ENCODE measurements at regions not wholly inside any gene's neighbourhood (a gene's known extent, or its start where the extent isn't known, plus 50 kb on each side); places are given as distances from the start of the nearest gene placed in this dataset.

DNA sequence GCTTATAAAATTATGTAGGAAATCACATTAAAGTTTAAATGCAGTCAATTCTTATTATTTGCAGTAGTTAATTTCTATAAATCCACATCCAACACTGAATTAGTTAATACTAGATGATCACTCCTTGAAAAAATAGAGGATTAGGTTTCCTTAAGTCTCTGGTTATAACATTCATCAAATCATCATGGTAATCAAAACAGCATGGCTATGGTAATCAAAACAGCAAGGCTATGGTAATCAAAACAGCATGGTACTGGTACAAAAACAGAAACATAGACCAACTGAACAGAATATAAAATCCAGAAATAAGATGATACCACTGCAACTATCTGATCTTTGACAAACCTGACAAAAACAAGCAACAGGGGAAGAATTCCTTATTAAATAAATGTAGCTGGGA, 814.6 kb upstream of the CCDC179 start:
- Histone ChIP-seq H3K27ac (ENCODE audit: insufficient read depth, low read length) (no peak overlapping the region), H3K4me3 (replicated peaks in 1 of 4; ENCODE audit: control extremely low read depth in 1 of 4, insufficient read depth in 1 of 4, low read depth in 3 of 4, low read length in 4 of 4) (no peak overlapping the region), H3K36me3 (ENCODE audit: control insufficient read depth, insufficient read depth, low read length) (no peaks in the 10 kb centered on the region), H3K4me2 (ENCODE audit: extremely low read depth, insufficient read depth, low read length) (no peak overlapping the region), H3K9ac (ENCODE audit: insufficient read depth, low read length) (no peak overlapping the region), H3K79me2 (ENCODE audit: control insufficient read depth, insufficient read depth, low read length) (no peaks in the 10 kb centered on the region), H4K20me1 (ENCODE audit: control insufficient read depth, extremely low read depth, insufficient read depth, low read length) (no peaks in the 10 kb centered on the region), H3K9me3 (ENCODE audit: control insufficient read depth, insufficient read depth, low read depth, low read length) (no peaks in the 10 kb centered on the region), H3K4me1 (ENCODE audit: control insufficient read depth, extremely low read depth, insufficient read depth, low read length) (no peaks in the 10 kb centered on the region), H2AFZ (ENCODE audit: low read length) (no peak overlapping the region), H3K27me3 (ENCODE audit: control insufficient read depth, insufficient read depth, low read length) (no peaks in the 10 kb centered on the region)
- TF ChIP-seq EZH2 (IDR thresholded peaks at IDR 0.05; ENCODE audit: low read length, missing control alignments), result no peak
- TF ChIP-seq, protein P1, sequence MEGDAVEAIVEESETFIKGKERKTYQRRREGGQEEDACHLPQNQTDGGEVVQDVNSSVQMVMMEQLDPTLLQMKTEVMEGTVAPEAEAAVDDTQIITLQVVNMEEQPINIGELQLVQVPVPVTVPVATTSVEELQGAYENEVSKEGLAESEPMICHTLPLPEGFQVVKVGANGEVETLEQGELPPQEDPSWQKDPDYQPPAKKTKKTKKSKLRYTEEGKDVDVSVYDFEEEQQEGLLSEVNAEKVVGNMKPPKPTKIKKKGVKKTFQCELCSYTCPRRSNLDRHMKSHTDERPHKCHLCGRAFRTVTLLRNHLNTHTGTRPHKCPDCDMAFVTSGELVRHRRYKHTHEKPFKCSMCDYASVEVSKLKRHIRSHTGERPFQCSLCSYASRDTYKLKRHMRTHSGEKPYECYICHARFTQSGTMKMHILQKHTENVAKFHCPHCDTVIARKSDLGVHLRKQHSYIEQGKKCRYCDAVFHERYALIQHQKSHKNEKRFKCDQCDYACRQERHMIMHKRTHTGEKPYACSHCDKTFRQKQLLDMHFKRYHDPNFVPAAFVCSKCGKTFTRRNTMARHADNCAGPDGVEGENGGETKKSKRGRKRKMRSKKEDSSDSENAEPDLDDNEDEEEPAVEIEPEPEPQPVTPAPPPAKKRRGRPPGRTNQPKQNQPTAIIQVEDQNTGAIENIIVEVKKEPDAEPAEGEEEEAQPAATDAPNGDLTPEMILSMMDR (conservative IDR thresholded peaks at IDR 0.05 in 1 of 2, IDR thresholded peaks at IDR 0.05 in 1 of 2; ENCODE audit: low read depth in 1 of 2, low read length in 2 of 2), result no peak
- DNase-seq (ENCODE audit: low read depth in 2 of 2), result no peak

DNA sequence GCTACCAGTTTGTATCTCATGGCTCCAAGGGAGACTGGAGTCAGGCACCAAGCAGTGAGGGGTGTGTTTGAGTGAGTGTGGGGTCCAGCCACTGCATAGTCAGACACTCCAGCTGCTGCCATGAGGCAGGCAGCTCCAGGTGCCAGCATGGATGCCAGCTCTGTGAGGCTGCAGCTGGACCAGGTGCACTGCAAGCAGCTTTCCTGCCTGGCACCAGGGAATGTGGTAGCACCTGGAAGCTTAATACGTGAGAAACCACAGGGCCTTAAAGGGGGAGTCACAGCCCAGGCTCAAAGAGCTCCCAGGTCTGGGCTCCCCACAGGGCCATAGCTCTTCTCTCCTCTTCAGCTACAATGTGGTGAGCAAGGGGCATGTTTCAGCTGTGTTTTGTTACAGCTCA, 817.8 kb upstream of the LUZP2 start:
- Histone ChIP-seq H3K4me2 (ENCODE audit: extremely low read depth, insufficient read depth, low read length) (no peak overlapping the region), H3K4me1 (ENCODE audit: control insufficient read depth, extremely low read depth, insufficient read depth, low read length) (no peaks in the 10 kb centered on the region), H3K27me3 (ENCODE audit: control insufficient read depth, insufficient read depth, low read length) (no peaks in the 10 kb centered on the region), H2AFZ (ENCODE audit: low read length) (no peak overlapping the region), H3K9ac (ENCODE audit: insufficient read depth, low read length) (no peak overlapping the region), H3K9me3 (ENCODE audit: control insufficient read depth, insufficient read depth, low read depth, low read length) (no peaks in the 10 kb centered on the region), H3K79me2 (ENCODE audit: control insufficient read depth, insufficient read depth, low read length) (no peaks in the 10 kb centered on the region), H3K4me3 (replicated peaks in 1 of 4; ENCODE audit: control extremely low read depth in 1 of 4, insufficient read depth in 1 of 4, low read depth in 3 of 4, low read length in 4 of 4) (no peak overlapping the region), H3K36me3 (ENCODE audit: control insufficient read depth, insufficient read depth, low read length) (no peaks in the 10 kb centered on the region), H3K27ac (ENCODE audit: insufficient read depth, low read length) (no peak overlapping the region), H4K20me1 (ENCODE audit: control insufficient read depth, extremely low read depth, insufficient read depth, low read length) (no peaks in the 10 kb centered on the region)
- TF ChIP-seq, protein P1 (conservative IDR thresholded peaks at IDR 0.05 in 1 of 2, IDR thresholded peaks at IDR 0.05 in 1 of 2; ENCODE audit: low read depth in 1 of 2, low read length in 2 of 2), result no peak
- no peak for TF ChIP-seq EZH2 (IDR thresholded peaks at IDR 0.05; ENCODE audit: low read length, missing control alignments)
- no peak for DNase-seq (ENCODE audit: low read depth in 2 of 2)

DNA sequence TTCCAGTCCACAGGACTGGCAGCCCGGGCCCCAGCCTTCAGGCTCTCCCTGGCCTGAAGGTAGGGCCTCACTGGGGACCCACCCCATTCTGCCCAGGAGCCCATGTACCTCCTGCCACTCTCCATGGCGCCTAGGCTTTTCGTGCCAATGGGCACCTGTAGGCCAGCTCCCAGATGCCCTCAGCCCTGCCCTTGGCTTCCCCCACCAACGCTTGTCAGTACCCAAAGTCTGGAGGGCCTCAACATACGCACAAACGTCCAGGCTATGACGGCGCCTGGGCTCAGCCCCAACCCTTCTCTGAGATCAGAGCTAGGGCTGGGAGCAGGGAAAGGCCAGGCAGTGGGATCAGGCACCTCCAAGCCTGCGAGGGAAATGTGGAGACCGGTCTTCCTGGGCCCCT, 816.9 kb upstream of the LUZP2 start:
- Histone ChIP-seq H3K36me3 (ENCODE audit: control insufficient read depth, insufficient read depth, low read length) (no peaks in the 10 kb centered on the region), H3K79me2 (ENCODE audit: control insufficient read depth, insufficient read depth, low read length) (no peaks in the 10 kb centered on the region), H2AFZ (ENCODE audit: low read length) (no peak overlapping the region), H4K20me1 (ENCODE audit: control insufficient read depth, extremely low read depth, insufficient read depth, low read length) (no peaks in the 10 kb centered on the region), H3K9me3 (ENCODE audit: control insufficient read depth, insufficient read depth, low read depth, low read length) (no peaks in the 10 kb centered on the region), H3K27ac (ENCODE audit: insufficient read depth, low read length) (no peak overlapping the region), H3K4me3 (replicated peaks in 1 of 4; ENCODE audit: control extremely low read depth in 1 of 4, insufficient read depth in 1 of 4, low read depth in 3 of 4, low read length in 4 of 4) (no peak overlapping the region), H3K9ac (ENCODE audit: insufficient read depth, low read length) (no peak overlapping the region), H3K4me2 (ENCODE audit: extremely low read depth, insufficient read depth, low read length) (no peak overlapping the region), H3K27me3 (ENCODE audit: control insufficient read depth, insufficient read depth, low read length) (no peaks in the 10 kb centered on the region), H3K4me1 (ENCODE audit: control insufficient read depth, extremely low read depth, insufficient read depth, low read length) (no peaks in the 10 kb centered on the region)
- no peak for DNase-seq (ENCODE audit: low read depth in 2 of 2)
- TF ChIP-seq, protein P1 (conservative IDR thresholded peaks at IDR 0.05 in 1 of 2, IDR thresholded peaks at IDR 0.05 in 1 of 2; ENCODE audit: low read depth in 1 of 2, low read length in 2 of 2), result no peak
- TF ChIP-seq EZH2 (IDR thresholded peaks at IDR 0.05; ENCODE audit: low read length, missing control alignments), result no peak
